ENCODE measurements at regions not wholly inside any gene's neighbourhood (a gene's known extent, or its start where the extent isn't known, plus 50 kb on each side); places are given as distances from the start of the nearest gene placed in this dataset.

GRCh38 chr5:176175101-176175852 is 62.9 kb upstream of the SIMC1 start:
- no peak for DNase-seq

- no peak for DNase-seq
These were observed 62.0 kb upstream of the SIMC1 start for GRCh38 chr5:176176231-176176630.

- DNase-seq: no peak
These were observed 59.4 kb upstream of the SIMC1 start for GRCh38 chr5:176178789-176179188.

- DNase-seq: no peak
These were observed 57.9 kb upstream of the SIMC1 start for GRCh38 chr5:176180339-176180738.

- no peak for DNase-seq
These were observed 57.4 kb upstream of the SIMC1 start for GRCh38 chr5:176180781-176181180.

GRCh38 chr5:176181271-176181855 is 56.9 kb upstream of the SIMC1 start:
- DNase-seq: no peak

GRCh38 chr5:176183321-176184074 is 54.7 kb upstream of the SIMC1 start:
- DNase-seq: no peak

- DNase-seq: no peak
These were observed 53.6 kb upstream of the SIMC1 start for GRCh38 chr5:176184608-176185132.

- no peak for DNase-seq
These were observed 53.0 kb upstream of the SIMC1 start for GRCh38 chr5:176185133-176185733.

GRCh38 chr5:176186107-176186506 is 52.1 kb upstream of the SIMC1 start:
- DNase-seq: no peak

GRCh38 chr5:176187276-176188062 is 50.8 kb upstream of the SIMC1 start:
- no peak for DNase-seq

GRCh38 chr5:176188085-176188484 is 50.1 kb upstream of the SIMC1 start:
- DNase-seq: no peak

All from amygdala (tissue), 56 donors.